ENCODE measurements at regions not wholly inside any gene's neighbourhood (a gene's known extent, or its start where the extent isn't known, plus 50 kb on each side); places are given as distances from the start of the nearest gene placed in this dataset.

- TF ChIP-seq CTCF (IDR thresholded peaks at IDR 0.05) (no peak), EZH2phosphoT487 (IDR thresholded peaks at IDR 0.05; ENCODE audit: borderline replicate concordance, low read depth) (no peak), POLR2AphosphoS5 (IDR thresholded peaks at IDR 0.05; ENCODE audit: low read depth, low read length) (no peak), JUND (IDR thresholded peaks at IDR 0.05) (no peak), EP300 (IDR thresholded peaks at IDR 0.05; ENCODE audit: borderline replicate concordance in 1 of 2, low read depth in 1 of 2, low read length in 1 of 2) (no peak), CHD2 (IDR thresholded peaks at IDR 0.05; ENCODE audit: low read length, partially characterized antibody) (no peak)
- TF ChIP-seq, protein P1, sequence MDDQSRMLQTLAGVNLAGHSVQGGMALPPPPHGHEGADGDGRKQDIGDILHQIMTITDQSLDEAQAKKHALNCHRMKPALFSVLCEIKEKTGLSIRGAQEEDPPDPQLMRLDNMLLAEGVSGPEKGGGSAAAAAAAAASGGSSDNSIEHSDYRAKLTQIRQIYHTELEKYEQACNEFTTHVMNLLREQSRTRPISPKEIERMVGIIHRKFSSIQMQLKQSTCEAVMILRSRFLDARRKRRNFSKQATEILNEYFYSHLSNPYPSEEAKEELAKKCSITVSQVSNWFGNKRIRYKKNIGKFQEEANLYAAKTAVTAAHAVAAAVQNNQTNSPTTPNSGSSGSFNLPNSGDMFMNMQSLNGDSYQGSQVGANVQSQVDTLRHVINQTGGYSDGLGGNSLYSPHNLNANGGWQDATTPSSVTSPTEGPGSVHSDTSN (IDR thresholded peaks at IDR 0.05) = no peak
- TF ChIP-seq, protein P2, sequence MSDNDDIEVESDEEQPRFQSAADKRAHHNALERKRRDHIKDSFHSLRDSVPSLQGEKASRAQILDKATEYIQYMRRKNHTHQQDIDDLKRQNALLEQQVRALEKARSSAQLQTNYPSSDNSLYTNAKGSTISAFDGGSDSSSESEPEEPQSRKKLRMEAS (IDR thresholded peaks at IDR 0.05; ENCODE audit: low read depth) = no peak
- TF ChIP-seq, protein P3, sequence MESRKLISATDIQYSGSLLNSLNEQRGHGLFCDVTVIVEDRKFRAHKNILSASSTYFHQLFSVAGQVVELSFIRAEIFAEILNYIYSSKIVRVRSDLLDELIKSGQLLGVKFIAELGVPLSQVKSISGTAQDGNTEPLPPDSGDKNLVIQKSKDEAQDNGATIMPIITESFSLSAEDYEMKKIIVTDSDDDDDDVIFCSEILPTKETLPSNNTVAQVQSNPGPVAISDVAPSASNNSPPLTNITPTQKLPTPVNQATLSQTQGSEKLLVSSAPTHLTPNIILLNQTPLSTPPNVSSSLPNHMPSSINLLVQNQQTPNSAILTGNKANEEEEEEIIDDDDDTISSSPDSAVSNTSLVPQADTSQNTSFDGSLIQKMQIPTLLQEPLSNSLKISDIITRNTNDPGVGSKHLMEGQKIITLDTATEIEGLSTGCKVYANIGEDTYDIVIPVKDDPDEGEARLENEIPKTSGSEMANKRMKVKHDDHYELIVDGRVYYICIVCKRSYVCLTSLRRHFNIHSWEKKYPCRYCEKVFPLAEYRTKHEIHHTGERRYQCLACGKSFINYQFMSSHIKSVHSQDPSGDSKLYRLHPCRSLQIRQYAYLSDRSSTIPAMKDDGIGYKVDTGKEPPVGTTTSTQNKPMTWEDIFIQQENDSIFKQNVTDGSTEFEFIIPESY (IDR thresholded peaks at IDR 0.05; ENCODE audit: borderline replicate concordance, low read depth) = no peak
- TF ChIP-seq, protein P4, sequence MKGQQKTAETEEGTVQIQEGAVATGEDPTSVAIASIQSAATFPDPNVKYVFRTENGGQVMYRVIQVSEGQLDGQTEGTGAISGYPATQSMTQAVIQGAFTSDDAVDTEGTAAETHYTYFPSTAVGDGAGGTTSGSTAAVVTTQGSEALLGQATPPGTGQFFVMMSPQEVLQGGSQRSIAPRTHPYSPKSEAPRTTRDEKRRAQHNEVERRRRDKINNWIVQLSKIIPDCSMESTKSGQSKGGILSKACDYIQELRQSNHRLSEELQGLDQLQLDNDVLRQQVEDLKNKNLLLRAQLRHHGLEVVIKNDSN (IDR thresholded peaks at IDR 0.05; ENCODE audit: borderline replicate concordance, low read depth) = no peak
Measured at GRCh38 chr9:3585606-3586005, 59.8 kb upstream of the RFX3 start.

Measured in SK-N-SH (cell line).